Tibial artery (tissue), 4 donors: ENCODE measurements at regions not wholly inside any gene's neighbourhood (a gene's known extent, or its start where the extent isn't known, plus 50 kb on each side); places are given as distances from the start of the nearest gene placed in this dataset.

Experiments
- DNase-seq, 2 donors: peaks; one replicate each; pipeline ENCODE4 v3.0.0-alpha.2; 2019
- H3K27ac ChIP-seq, 2 donors: fragments of 200-600 bp; sonication (generic) in 1 of 2; 1 replicate in 1 of 2; 2 replicates in 1 of 2; pipeline ENCODE4 v1.5.1; 2018 to 2019; ENCODE audit warnings: mild to moderate bottlenecking in 1 of 2
- H3K27me3 ChIP-seq, 2 donors: fragments of 200-600 bp; sonication (generic) in 1 of 2; one replicate each; pipeline versions ENCODE4 v1.5.1 to v1.6.0; 2016 to 2019
- H3K36me3 ChIP-seq, 3 donors: fragments of 200-600 bp; sonication (generic) in 2 of 3; one replicate each; pipeline ENCODE4 v1.5.1; 2016 to 2019; ENCODE audit warnings: mild to moderate bottlenecking in 2 of 3
- H3K4me1 ChIP-seq, 4 donors: fragments of 200-600 bp; sonication (generic) in 2 of 4; 1 replicate in 3 of 4; 2 replicates in 1 of 4; pipeline ENCODE4 v1.5.1; 2016 to 2019
- H3K4me3 ChIP-seq, 2 donors: fragments of 200-600 bp; sonication (generic) in 1 of 2; 1 replicate in 1 of 2; 2 replicates in 1 of 2; pipeline ENCODE4 v1.5.1; 2018 to 2019; ENCODE audit warnings: mild to moderate bottlenecking in 2 of 2
- H3K9me3 ChIP-seq, 3 donors: fragments of 200-600 bp; sonication (generic) in 1 of 3; one replicate each; pipeline ENCODE4 v1.5.1; 2016 to 2019
- CTCF ChIP-seq, 2 experiments: fragments of 200-600 bp in 1 of 2; fragments of 450-650 bp in 1 of 2; IDR thresholded peaks; one replicate each; pipeline ENCODE4 v1.5.1; 2017 to 2019; ENCODE audit warnings: antibody characterized with exemption in 2 of 2, mild to moderate bottlenecking in 1 of 2, moderate library complexity in 1 of 2
- intact Hi-C: fragments of 100-400 bp; cut with DNase I; formaldehyde crosslinking; loops from one replicate; pipeline ENCODE4 v1.15.0; 2023; ENCODE audit warnings: low total_unique reads

GRCh38 chr19:29098091-29098490 lies 114.9 kb downstream of the UQCRFS1 start:
- no peaks in the 10 kb centered on the region for H3K27me3 ChIP-seq
- no peak overlapping the region for H3K4me3 ChIP-seq
- H3K4me1 ChIP-seq: no peaks in the 10 kb centered on the region
- intact Hi-C loops: no loop called here
- H3K36me3 ChIP-seq: no peaks in the 10 kb centered on the region
- peak in 1 of 2 donors; percentile 44 for DNase-seq
- H3K9me3 ChIP-seq: no peaks in the 10 kb centered on the region
- peak overlapping the region in 1 of 2 donors; percentile 39 for H3K27ac ChIP-seq
- TF ChIP-seq CTCF (IDR thresholded peaks at IDR 0.05): no peak

GRCh38 chr19:29096896-29097295 lies 116.1 kb downstream of the UQCRFS1 start:
- intact Hi-C loops: no loop called here
- Histone ChIP-seq H3K9me3 (no peaks in the 10 kb centered on the region), H3K27ac (no peak overlapping the region), H3K4me3 (no peak overlapping the region), H3K4me1 (no peaks in the 10 kb centered on the region), H3K36me3 (no peaks in the 10 kb centered on the region), H3K27me3 (no peaks in the 10 kb centered on the region)
- DNase-seq: no peak
- no peak for TF ChIP-seq CTCF (IDR thresholded peaks at IDR 0.05)

- Histone ChIP-seq H3K27ac (no peak overlapping the region), H3K4me3 (no peak overlapping the region), H3K9me3 (no peaks in the 10 kb centered on the region), H3K4me1 (no peaks in the 10 kb centered on the region), H3K27me3 (no peaks in the 10 kb centered on the region), H3K36me3 (no peaks in the 10 kb centered on the region)
- intact Hi-C loops: no loop called here
- no peak for DNase-seq
- no peak for TF ChIP-seq CTCF (IDR thresholded peaks at IDR 0.05)
Observed at GRCh38 chr19:29093553-29093908, 119.4 kb downstream of the UQCRFS1 start.

- no peak for DNase-seq
- Histone ChIP-seq H3K27ac (no peak overlapping the region), H3K4me1 (no peaks in the 10 kb centered on the region), H3K9me3 (no peaks in the 10 kb centered on the region), H3K27me3 (no peaks in the 10 kb centered on the region), H3K4me3 (no peak overlapping the region), H3K36me3 (no peaks in the 10 kb centered on the region)
- intact Hi-C loops: no loop called here
- TF ChIP-seq CTCF (IDR thresholded peaks at IDR 0.05): no peak
Observed at GRCh38 chr19:29092712-29093552, 120.0 kb downstream of the UQCRFS1 start.

- Histone ChIP-seq H3K27me3 (no peaks in the 10 kb centered on the region), H3K9me3 (no peaks in the 10 kb centered on the region), H3K27ac (no peak overlapping the region), H3K4me1 (no peaks in the 10 kb centered on the region), H3K4me3 (no peak overlapping the region), H3K36me3 (no peaks in the 10 kb centered on the region)
- no peak for TF ChIP-seq CTCF (IDR thresholded peaks at IDR 0.05)
- no peak for DNase-seq
- intact Hi-C loops: no loop called here
Observed at GRCh38 chr19:29090783-29091526, 122.0 kb downstream of the UQCRFS1 start.
